Astrocyte of the spinal cord (primary cell): ENCODE measurements at regions not wholly inside any gene's neighbourhood (a gene's known extent, or its start where the extent isn't known, plus 50 kb on each side); places are given as distances from the start of the nearest gene placed in this dataset.

ENCODE experiments used
- DNase-seq: peaks from one replicate; pipeline ENCODE4 v3.0.0; 2011; ENCODE audit warnings: low read depth, low spot score
- H3K4me3 ChIP-seq: 2 replicates; pipeline ENCODE4 v1.5.1; 2011; ENCODE audit warnings: low read depth, mild to moderate bottlenecking, low read length, moderate library complexity
- CTCF ChIP-seq: IDR thresholded peaks from 2 replicates; pipeline ENCODE4 v1.5.1; 2012; ENCODE audit warnings: low read depth, mild to moderate bottlenecking, low read length, inconsistent platforms
- in situ Hi-C: cut with HindIII; loops from 2 replicates; pipeline ENCODE4 v1.10.0; 2017; ENCODE audit warnings: low sequenced_read_pairs

GRCh38 chr2:198337368-198337767 is 533.0 kb downstream of the PLCL1 start:
- DNase-seq, result no peak
- H3K4me3 ChIP-seq, result no peak overlapping the region
- in situ Hi-C loops, result no loop called here
- no peak for TF ChIP-seq CTCF

- DNase-seq, result no peak
- no peak for TF ChIP-seq CTCF
- H3K4me3 ChIP-seq, result no peak overlapping the region
- in situ Hi-C loops, result no loop called here
Observed at GRCh38 chr2:198328454-198328853, 524.1 kb downstream of the PLCL1 start.

- H3K4me3 ChIP-seq, result no peak overlapping the region
- in situ Hi-C loops, result no loop called here
- TF ChIP-seq CTCF, result no peak
- DNase-seq, result no peak
Observed at GRCh38 chr2:198327526-198327925, 523.1 kb downstream of the PLCL1 start.

- peak; percentile 1 for DNase-seq
- no peak for TF ChIP-seq CTCF
- in situ Hi-C loops, result no loop called here
- H3K4me3 ChIP-seq, result no peak overlapping the region
Observed at GRCh38 chr2:198326431-198326830, 522.0 kb downstream of the PLCL1 start.

- DNase-seq, result no peak
- TF ChIP-seq CTCF, result no peak
- H3K4me3 ChIP-seq, result no peak overlapping the region
- in situ Hi-C loops, result no loop called here
Observed at GRCh38 chr2:198325359-198325758, 521.0 kb downstream of the PLCL1 start.

GRCh38 chr2:198324071-198324470 is 519.7 kb downstream of the PLCL1 start:
- no peak for DNase-seq
- in situ Hi-C loops, result no loop called here
- TF ChIP-seq CTCF, result no peak
- H3K4me3 ChIP-seq, result no peak overlapping the region

GRCh38 chr2:198322275-198322674 is 517.9 kb downstream of the PLCL1 start:
- in situ Hi-C loops, result no loop called here
- no peak for DNase-seq
- TF ChIP-seq CTCF, result peak; percentile 42
- no peak overlapping the region for H3K4me3 ChIP-seq
